PC-9 (cell line): ENCODE measurements at regions not wholly inside any gene's neighbourhood (a gene's known extent, or its start where the extent isn't known, plus 50 kb on each side); places are given as distances from the start of the nearest gene placed in this dataset.

Experiments
- BruUV-seq: library from RNA; stranded (reverse); fragments of 400-500 nt; replicated peaks from 2 replicates; lab custom pipeline; 2021; lab: Mats Ljungman, UMichigan
- CTCF ChIA-PET: fragments of 300-600 bp; sonication (Branson Sonifier 250); formaldehyde crosslinking; loops from one replicate; lab custom pipeline; 2022; ENCODE audit warnings: antibody characterized with exemption; lab: Charles Lee
- POLR2A ChIA-PET: fragments of 300-600 bp; sonication (Branson Sonifier 250); formaldehyde crosslinking; loops from one replicate; lab custom pipeline; 2022; ENCODE audit warnings: antibody characterized with exemption; ENCODE audit not compliant: unreplicated experiment; lab: Charles Lee
- DNase-seq, 2 experiments: peaks; one replicate each; pipeline versions ENCODE4 v3.0.0 to v3.0.0-alpha.2; 2015 to 2022; ENCODE audit warnings: mixed read lengths in 1 of 2
- H2AFZ ChIP-seq: fragments of 200-600 bp; sonication (generic); 2 replicates; pipeline ENCODE4 v1.8.1; 2017; ENCODE audit warnings: antibody characterized with exemption
- H3F3A ChIP-seq: fragments of 200-600 bp; sonication (generic); 2 replicates; pipeline ENCODE4 v1.8.1; 2017; ENCODE audit warnings: antibody characterized with exemption, mild to moderate bottlenecking, low read depth; ENCODE audit not compliant: insufficient read depth
- H3K27ac ChIP-seq: fragments of 200-600 bp; sonication (generic); 2 replicates; pipeline ENCODE4 v1.6.1; 2016; ENCODE audit warnings: mixed run types
- H3K27me3 ChIP-seq: fragments of 200-600 bp; sonication (generic); 2 replicates; pipeline ENCODE4 v1.6.1; 2016; ENCODE audit warnings: low read depth, mixed run types; ENCODE audit not compliant: insufficient read depth
- H3K36me3 ChIP-seq: fragments of 200-600 bp; sonication (generic); 2 replicates; pipeline ENCODE4 v1.6.1; 2016; ENCODE audit warnings: low read depth, mixed run types
- H3K4me1 ChIP-seq: fragments of 200-600 bp; sonication (generic); replicated peaks from 2 replicates; pipeline ENCODE4 v1.6.1; 2016; ENCODE audit warnings: mixed run types; ENCODE audit not compliant: insufficient read depth
- H3K4me2 ChIP-seq: fragments of 200-600 bp; sonication (generic); 2 replicates; pipeline ENCODE4 v1.6.1; 2017; ENCODE audit warnings: mixed run types
- H3K4me3 ChIP-seq: fragments of 200-600 bp; sonication (generic); 2 replicates; pipeline ENCODE4 v1.6.1; 2016; ENCODE audit warnings: mixed run types
- H3K79me2 ChIP-seq: fragments of 200-600 bp; sonication (generic); 2 replicates; pipeline ENCODE4 v1.6.1; 2017; ENCODE audit warnings: low read depth, mixed run types
- H3K9me2 ChIP-seq: fragments of 200-600 bp; sonication (generic); 2 replicates; pipeline ENCODE4 v1.8.1; 2017; ENCODE audit warnings: mild to moderate bottlenecking; ENCODE audit not compliant: insufficient read depth
- H3K9me3 ChIP-seq: fragments of 200-600 bp; sonication (generic); 2 replicates; pipeline ENCODE4 v1.8.1; 2016; ENCODE audit warnings: low read depth; ENCODE audit not compliant: insufficient read depth
- H4K20me1 ChIP-seq: fragments of 200-600 bp; sonication (generic); 2 replicates; pipeline ENCODE4 v1.8.1; 2017; ENCODE audit not compliant: insufficient read depth
- CTCF ChIP-seq: fragments of 200-600 bp; sonication (generic); conservative IDR thresholded peaks from 2 replicates; pipeline ENCODE4 v1.6.1; 2017; ENCODE audit warnings: mixed run types, antibody characterized with exemption, mild to moderate bottlenecking, moderate library complexity
- EZH2 ChIP-seq: fragments of 200-600 bp; sonication (generic); IDR thresholded peaks from 2 replicates; pipeline ENCODE4 v1.8.0; 2017; ENCODE audit warnings: antibody characterized with exemption, low read depth
- intact Hi-C: fragments of 100-400 bp; cut with micrococcal nuclease; formaldehyde crosslinking; loops from one replicate; pipeline ENCODE4 v1.10.0; 2022; ENCODE audit not compliant: unreplicated experiment

GRCh38 chr21:43312751-43313169 lies 114.2 kb downstream of the SIK1 start:
- Histone ChIP-seq H3F3A (no peaks in the 10 kb centered on the region), H3K36me3 (no peaks in the 10 kb centered on the region), H3K4me2 (no peak overlapping the region), H2AFZ (no peak overlapping the region), H3K79me2 (no peaks in the 10 kb centered on the region), H3K4me3 (no peak overlapping the region), H3K27me3 (no peaks in the 10 kb centered on the region), H3K27ac (no peak overlapping the region), H4K20me1 (no peaks in the 10 kb centered on the region), H3K9me3 (no peaks in the 10 kb centered on the region), H3K9me2 (no peaks in the 10 kb centered on the region), H3K4me1 (peaks cover under 1% of the 10 kb centered on the region; the same call in 1 of the 2 replicates)
- ChIA-PET CTCF (no interaction called here), POLR2A (interaction anchor here (0.7 kb wide), 1 partner anchor 25 kb away, joined by 5 read pairs; no protein-coding TSS in a partner anchor)
- intact Hi-C loops: no loop called here
- no peak for TF ChIP-seq CTCF
- TF ChIP-seq EZH2: no peak
- no TSS peak for BruUV-seq
- DNase-seq: no peak

GRCh38 chr21:43312011-43312410 lies 114.9 kb downstream of the SIK1 start:
- Histone ChIP-seq H3K79me2 (no peaks in the 10 kb centered on the region), H3K27ac (no peak overlapping the region), H2AFZ (no peak overlapping the region), H3K4me1 (peaks cover 7% of the 10 kb centered on the region; the same call in 1 of the 2 replicates), H3K4me3 (no peak overlapping the region), H3K9me3 (no peaks in the 10 kb centered on the region), H3K4me2 (no peak overlapping the region), H3K36me3 (no peaks in the 10 kb centered on the region), H4K20me1 (no peaks in the 10 kb centered on the region), H3K9me2 (no peaks in the 10 kb centered on the region), H3F3A (no peaks in the 10 kb centered on the region), H3K27me3 (no peaks in the 10 kb centered on the region)
- DNase-seq: no peak
- no peak for TF ChIP-seq EZH2
- no peak for TF ChIP-seq CTCF
- no TSS peak for BruUV-seq
- POLR2A ChIA-PET: interaction anchor here (0.6 to 0.7 kb wide), 2 partner anchors 24 to 114 kb away, joined by 3 to 5 read pairs; no protein-coding TSS in a partner anchor
- CTCF ChIA-PET: no interaction called here
- intact Hi-C loops: no loop called here

- CTCF ChIA-PET: no interaction called here
- POLR2A ChIA-PET: no interaction called here
Measured at GRCh38 chr21:43311301-43311817, 115.6 kb downstream of the SIK1 start.

More at GRCh38 chr21:43311301-43311817, 115.6 kb downstream of the SIK1 start:
- H3K4me3 ChIP-seq: no peak overlapping the region
- no TSS peak for BruUV-seq
- TF ChIP-seq CTCF: no peak
- TF ChIP-seq EZH2: no peak
- no peaks in the 10 kb centered on the region for H3K9me2 ChIP-seq
- H3K27me3 ChIP-seq: no peaks in the 10 kb centered on the region
- intact Hi-C loops: no loop called here
- no peaks in the 10 kb centered on the region for H3K36me3 ChIP-seq
- H4K20me1 ChIP-seq: no peaks in the 10 kb centered on the region
- peak in 1 of 2 experiments; percentile 14 for DNase-seq
- peaks cover 7% of the 10 kb centered on the region; the same call in 1 of the 2 replicates for H3K4me1 ChIP-seq
- H3K79me2 ChIP-seq: no peaks in the 10 kb centered on the region
- no peak overlapping the region for H3K4me2 ChIP-seq
- no peak overlapping the region for H3K27ac ChIP-seq
- no peaks in the 10 kb centered on the region for H3F3A ChIP-seq
- H3K9me3 ChIP-seq: no peaks in the 10 kb centered on the region
- H2AFZ ChIP-seq: no peak overlapping the region
